ENCODE measurements at regions not wholly inside any gene's neighbourhood (a gene's known extent, or its start where the extent isn't known, plus 50 kb on each side); places are given as distances from the start of the nearest gene placed in this dataset.

GRCh38 chr13:26821672-26822071 lies 61.1 kb upstream of the GPR12 start:
- TF ChIP-seq POLR2A (IDR thresholded peaks at IDR 0.05; ENCODE audit: low read length) (peak; percentile 73), GATA1 (IDR thresholded peaks at IDR 0.05; ENCODE audit: low read depth, low read length) (no peak)

Data from erythroblast (primary cell).